ENCODE measurements at regions not wholly inside any gene's neighbourhood (a gene's known extent, or its start where the extent isn't known, plus 50 kb on each side); places are given as distances from the start of the nearest gene placed in this dataset.

DNA sequence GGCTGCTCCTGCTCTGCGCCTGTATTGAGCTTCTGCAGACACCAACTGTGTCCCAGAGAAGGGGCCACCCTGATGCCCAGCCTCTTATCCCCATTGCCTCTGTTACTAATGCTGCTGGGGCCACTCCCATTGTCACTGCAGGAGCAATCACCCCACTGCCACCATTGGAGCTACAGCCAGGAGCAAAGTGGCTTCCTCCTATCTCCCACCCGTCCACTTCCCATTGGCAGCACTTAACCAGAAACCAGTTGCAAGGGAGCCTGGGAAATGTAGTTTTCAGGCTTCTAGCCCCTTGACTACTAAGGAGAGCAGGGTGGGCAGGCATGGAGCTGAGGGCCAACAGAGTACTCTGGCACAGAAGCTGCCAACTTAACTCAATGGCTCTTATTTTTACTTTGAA lies 55.9 kb upstream of the KLF13 start:
- no peak for TF ChIP-seq POLR2A (IDR thresholded peaks at IDR 0.05; ENCODE audit: low read depth, low read length)
- no peak for TF ChIP-seq TAF1 (IDR thresholded peaks at IDR 0.05; ENCODE audit: borderline replicate concordance, low read depth, low read length)
